ENCODE measurements at regions not wholly inside any gene's neighbourhood (a gene's known extent, or its start where the extent isn't known, plus 50 kb on each side); places are given as distances from the start of the nearest gene placed in this dataset.

GRCh38 chrX:80312448-80312847 is 107.8 kb upstream of the TENT5D start:
- TF ChIP-seq, protein P1, sequence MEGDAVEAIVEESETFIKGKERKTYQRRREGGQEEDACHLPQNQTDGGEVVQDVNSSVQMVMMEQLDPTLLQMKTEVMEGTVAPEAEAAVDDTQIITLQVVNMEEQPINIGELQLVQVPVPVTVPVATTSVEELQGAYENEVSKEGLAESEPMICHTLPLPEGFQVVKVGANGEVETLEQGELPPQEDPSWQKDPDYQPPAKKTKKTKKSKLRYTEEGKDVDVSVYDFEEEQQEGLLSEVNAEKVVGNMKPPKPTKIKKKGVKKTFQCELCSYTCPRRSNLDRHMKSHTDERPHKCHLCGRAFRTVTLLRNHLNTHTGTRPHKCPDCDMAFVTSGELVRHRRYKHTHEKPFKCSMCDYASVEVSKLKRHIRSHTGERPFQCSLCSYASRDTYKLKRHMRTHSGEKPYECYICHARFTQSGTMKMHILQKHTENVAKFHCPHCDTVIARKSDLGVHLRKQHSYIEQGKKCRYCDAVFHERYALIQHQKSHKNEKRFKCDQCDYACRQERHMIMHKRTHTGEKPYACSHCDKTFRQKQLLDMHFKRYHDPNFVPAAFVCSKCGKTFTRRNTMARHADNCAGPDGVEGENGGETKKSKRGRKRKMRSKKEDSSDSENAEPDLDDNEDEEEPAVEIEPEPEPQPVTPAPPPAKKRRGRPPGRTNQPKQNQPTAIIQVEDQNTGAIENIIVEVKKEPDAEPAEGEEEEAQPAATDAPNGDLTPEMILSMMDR (conservative IDR thresholded peaks at IDR 0.05): no peak
- TF ChIP-seq EZH2 (IDR thresholded peaks at IDR 0.05; ENCODE audit: low read depth): no peak
